ENCODE measurements at regions not wholly inside any gene's neighbourhood (a gene's known extent, or its start where the extent isn't known, plus 50 kb on each side); places are given as distances from the start of the nearest gene placed in this dataset.

GRCh38 chr2:67709835-67710234 is 312.7 kb downstream of the ETAA1 start:
- no peak for DNase-seq (ENCODE audit: low read depth)

GRCh38 chr2:67712484-67712883 is 315.4 kb downstream of the ETAA1 start:
- no peak for DNase-seq (ENCODE audit: low read depth)

GRCh38 chr2:67713376-67713775 is 316.2 kb downstream of the ETAA1 start:
- DNase-seq (ENCODE audit: low read depth) = no peak

GRCh38 chr2:67716895-67717396 is 319.8 kb downstream of the ETAA1 start:
- DNase-seq (ENCODE audit: low read depth) = no peak

- DNase-seq (ENCODE audit: low read depth) = no peak
Observed at GRCh38 chr2:67717692-67718091, 320.6 kb downstream of the ETAA1 start.

- no peak for DNase-seq (ENCODE audit: low read depth)
Observed at GRCh38 chr2:67719351-67719750, 322.2 kb downstream of the ETAA1 start.

- DNase-seq (ENCODE audit: low read depth) = no peak
Observed at GRCh38 chr2:67721516-67721915, 324.4 kb downstream of the ETAA1 start.

GRCh38 chr2:67724261-67724660 is 327.1 kb downstream of the ETAA1 start:
- no peak for DNase-seq (ENCODE audit: low read depth)

GRCh38 chr2:67725731-67726130 is 328.6 kb downstream of the ETAA1 start:
- no peak for DNase-seq (ENCODE audit: low read depth)

GRCh38 chr2:67726416-67726815 is 329.3 kb downstream of the ETAA1 start:
- DNase-seq (ENCODE audit: low read depth) = no peak

- DNase-seq (ENCODE audit: low read depth) = no peak
Observed at GRCh38 chr2:67727131-67727530, 330.0 kb downstream of the ETAA1 start.

- no peak for DNase-seq (ENCODE audit: low read depth)
Observed at GRCh38 chr2:67727623-67728022, 330.5 kb downstream of the ETAA1 start.

- DNase-seq (ENCODE audit: low read depth) = no peak
Observed at GRCh38 chr2:67729474-67729873, 332.3 kb downstream of the ETAA1 start.

GRCh38 chr2:67733517-67733916 is 329.3 kb downstream of the C1D start:
- no peak for DNase-seq (ENCODE audit: low read depth)

GRCh38 chr2:67752199-67752598 is 310.6 kb downstream of the C1D start:
- DNase-seq (ENCODE audit: low read depth) = no peak

- no peak for DNase-seq (ENCODE audit: low read depth)
Observed at GRCh38 chr2:67752969-67753368, 309.8 kb downstream of the C1D start.

- DNase-seq (ENCODE audit: low read depth) = no peak
Observed at GRCh38 chr2:67755156-67755882, 307.5 kb downstream of the C1D start.

- DNase-seq (ENCODE audit: low read depth) = no peak
Observed at GRCh38 chr2:67760995-67761394, 301.8 kb downstream of the C1D start.

GRCh38 chr2:67771380-67771779 is 291.4 kb downstream of the C1D start:
- DNase-seq (ENCODE audit: low read depth) = no peak

GRCh38 chr2:67772216-67773170 is 290.3 kb downstream of the C1D start:
- DNase-seq (ENCODE audit: low read depth) = no peak

GRCh38 chr2:67773851-67774250 is 289.0 kb downstream of the C1D start:
- DNase-seq (ENCODE audit: low read depth) = no peak

- DNase-seq (ENCODE audit: low read depth) = no peak
Observed at GRCh38 chr2:67776276-67776675, 286.5 kb downstream of the C1D start.

- DNase-seq (ENCODE audit: low read depth) = no peak
Observed at GRCh38 chr2:67777010-67777409, 285.8 kb downstream of the C1D start.
